KBM-7 (cell line): ENCODE measurements at regions not wholly inside any gene's neighbourhood (a gene's known extent, or its start where the extent isn't known, plus 50 kb on each side); places are given as distances from the start of the nearest gene placed in this dataset.
"Not testable (repeated sequence)": the region's sequence is repeated elsewhere in the genome, so short reads cannot be mapped to it uniquely, and the experiment has no call there.

Experiments
- DNase-seq: peaks from one replicate; pipeline ENCODE4 v3.0.0-alpha.2; 2015
- in situ Hi-C: fragments of 300-500 bp; cut with MboI; formaldehyde crosslinking; loops from 2 replicates; pipeline ENCODE4 v1.14.3; 2020; ENCODE audit warnings: low sequenced_read_pairs, low pct_unique_long_range_greater_than_20kb, mixed read lengths

DNA sequence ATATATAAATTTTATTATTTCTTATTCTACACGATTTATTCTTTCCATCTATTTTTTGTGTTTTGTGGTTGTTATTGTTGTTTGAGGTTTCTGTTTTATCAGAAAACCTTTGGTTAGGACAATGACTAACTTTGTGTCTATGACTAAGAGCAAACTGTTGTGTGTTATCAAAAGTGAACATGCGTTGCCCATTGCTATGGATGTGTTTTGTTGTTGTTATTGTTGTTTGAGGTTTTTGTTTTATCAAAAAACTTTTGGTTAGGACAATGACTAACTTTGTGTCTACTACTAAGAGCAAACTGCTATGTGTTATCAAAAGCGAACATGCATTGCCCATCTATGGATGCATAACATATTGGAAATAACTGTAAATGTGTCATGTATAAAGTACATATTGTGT lies 692.3 kb downstream of the SLITRK1 start:
- DNase-seq: no peak
- in situ Hi-C loops: no loop called here

DNA sequence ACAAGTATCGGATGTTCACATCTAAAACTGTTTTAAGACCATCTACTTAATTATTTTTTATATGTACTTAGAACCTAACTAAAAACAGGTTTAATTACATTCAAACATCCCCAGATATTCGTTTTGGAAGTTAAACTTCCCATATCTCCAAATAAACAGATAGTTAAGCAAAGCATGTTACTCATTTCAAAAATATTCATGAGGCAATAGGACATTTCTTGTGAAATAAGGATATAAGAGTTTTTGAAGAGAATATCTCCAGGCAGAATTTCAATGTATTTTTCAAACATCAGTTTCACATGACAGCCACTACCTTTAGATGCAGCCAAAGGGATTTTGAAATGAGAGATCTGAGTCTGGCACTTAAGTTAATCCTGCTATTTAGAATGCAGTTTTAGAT lies 697.5 kb downstream of the SLITRK1 start:
- no peak for DNase-seq
- in situ Hi-C loops: no loop called here

DNA sequence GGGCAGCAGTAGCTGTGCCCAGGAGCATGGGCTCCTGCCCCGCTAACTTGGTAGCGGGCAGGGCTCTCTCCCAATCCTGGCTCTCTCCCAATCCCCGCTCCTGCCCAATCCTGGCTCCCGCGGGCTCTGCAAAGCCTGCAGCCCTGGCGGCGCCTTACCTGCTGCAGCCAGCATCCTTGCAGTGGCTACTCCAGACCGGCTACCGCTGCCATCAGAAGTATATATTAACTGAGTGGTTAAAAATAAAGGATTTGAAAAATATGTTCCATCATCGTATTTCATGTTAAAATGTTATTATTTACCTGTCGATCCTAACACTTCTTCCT lies 698.2 kb downstream of the SLITRK1 start:
- no peak for DNase-seq
- in situ Hi-C loops: no loop called here

DNA sequence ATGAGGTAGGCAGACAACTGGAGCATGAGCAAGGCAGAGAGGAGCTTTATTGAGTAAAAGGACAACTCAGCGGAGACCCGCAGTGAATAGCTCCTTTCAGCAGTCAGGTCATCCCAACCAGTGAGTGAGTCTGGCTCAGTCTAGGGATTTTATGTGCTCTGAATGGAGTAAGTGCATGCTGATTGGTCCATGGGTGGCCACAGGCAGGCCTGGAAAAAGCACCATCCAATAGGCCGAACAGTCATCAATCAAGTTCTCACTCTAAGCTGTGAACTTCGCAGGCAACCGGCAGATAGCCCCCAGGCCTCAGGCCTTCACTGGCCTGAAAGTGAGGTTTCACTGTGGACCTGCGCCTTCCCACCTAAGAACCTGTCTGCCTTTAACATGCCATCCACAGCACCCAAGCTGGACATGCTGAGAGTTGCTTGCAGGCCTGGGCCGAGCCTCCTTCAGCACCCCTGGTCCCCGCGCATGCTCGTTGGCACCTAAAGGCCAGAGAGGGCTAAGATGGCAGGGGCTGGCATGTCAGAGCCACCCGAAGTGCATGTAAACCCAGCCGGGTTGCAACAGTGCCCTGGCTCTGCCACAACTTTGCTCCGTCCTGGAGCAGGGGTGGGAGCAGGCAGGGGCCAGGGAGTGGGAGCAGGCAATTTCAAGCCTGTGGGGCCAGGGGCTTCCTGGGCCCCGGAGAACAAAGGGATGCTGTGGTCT lies 698.7 kb downstream of the SLITRK1 start:
- in situ Hi-C loops: no loop called here
- DNase-seq: no peak

DNA sequence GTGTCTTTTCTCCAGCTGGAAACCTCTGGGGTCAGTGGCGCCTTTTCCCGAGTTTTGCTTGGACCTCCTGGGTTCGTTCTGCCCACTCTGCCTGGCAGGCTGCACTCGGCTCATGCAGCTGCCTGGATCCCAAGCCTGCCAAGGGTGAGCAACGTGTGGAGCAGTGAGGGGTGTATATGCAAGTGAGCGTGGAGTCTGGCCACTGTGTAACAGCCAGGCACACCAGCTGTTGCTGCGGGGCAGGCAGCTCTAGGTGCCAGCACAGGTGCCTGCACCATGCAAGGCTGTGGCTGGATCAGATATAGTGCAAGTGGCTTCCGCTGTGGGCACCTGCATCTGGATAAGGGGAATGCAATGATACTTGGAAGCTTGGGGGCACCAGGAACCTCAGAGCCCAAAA lies 699.4 kb downstream of the SLITRK1 start:
- in situ Hi-C loops: no loop called here
- no peak for DNase-seq

DNA sequence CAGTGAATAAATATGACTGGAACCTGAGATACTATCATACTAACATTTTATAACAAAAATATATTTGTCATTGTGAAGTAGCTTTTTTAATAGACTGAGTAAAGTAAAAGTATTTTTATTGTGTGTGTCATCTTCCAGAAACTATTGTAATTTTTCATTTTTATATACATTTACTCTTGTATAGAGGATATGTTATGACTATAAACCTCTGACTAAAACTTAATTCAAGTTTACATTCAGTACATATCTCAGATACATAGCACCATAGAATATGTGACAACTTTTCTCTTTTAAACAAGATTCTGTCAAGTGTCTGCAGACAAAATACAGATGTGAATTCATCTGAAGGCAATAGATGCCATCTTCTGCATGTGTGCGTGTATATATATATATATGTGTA lies 704.3 kb downstream of the SLITRK1 start:
- in situ Hi-C loops: no loop called here
- DNase-seq: no peak

DNA sequence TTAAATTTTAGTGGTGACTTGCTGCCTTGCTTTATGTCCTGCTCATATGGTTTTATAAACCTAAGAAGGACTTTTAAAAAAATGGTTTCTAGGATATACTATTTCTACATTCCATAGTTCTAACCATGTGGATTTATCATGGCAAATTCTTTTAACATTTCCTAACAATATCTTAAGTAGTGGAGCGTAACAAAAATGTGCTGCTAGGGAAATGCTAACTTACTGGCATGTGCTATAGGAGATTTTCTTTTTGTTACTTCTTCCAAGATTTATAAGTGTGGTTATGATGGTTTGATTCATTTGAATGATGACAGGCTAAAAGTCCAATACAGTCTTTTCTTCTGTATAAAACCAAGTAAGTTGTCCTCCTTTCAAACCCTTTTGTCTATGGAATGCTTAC lies 713.7 kb downstream of the SLITRK1 start:
- DNase-seq: no peak
- in situ Hi-C loops: no loop called here

DNA sequence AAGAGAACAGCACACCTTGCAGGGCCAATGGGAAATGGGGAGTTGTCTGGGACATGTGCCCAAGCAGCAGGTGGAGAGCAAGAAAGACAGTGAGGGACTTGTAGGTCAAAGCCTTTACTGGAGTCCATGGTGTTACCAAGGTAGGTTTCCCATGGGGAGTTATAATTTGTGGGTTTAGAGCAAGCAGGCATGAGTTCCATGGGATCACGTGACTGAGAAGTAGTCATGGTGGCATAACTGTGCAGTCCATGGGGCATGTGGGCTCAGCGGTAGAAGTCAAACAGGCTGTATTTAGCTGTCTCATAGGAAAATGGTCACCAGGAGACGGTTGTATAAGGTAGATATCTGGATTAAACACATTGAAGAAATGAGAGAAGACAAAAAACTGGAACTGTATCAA lies 715.1 kb downstream of the SLITRK1 start:
- no peak for DNase-seq
- in situ Hi-C loops: no loop called here

DNA sequence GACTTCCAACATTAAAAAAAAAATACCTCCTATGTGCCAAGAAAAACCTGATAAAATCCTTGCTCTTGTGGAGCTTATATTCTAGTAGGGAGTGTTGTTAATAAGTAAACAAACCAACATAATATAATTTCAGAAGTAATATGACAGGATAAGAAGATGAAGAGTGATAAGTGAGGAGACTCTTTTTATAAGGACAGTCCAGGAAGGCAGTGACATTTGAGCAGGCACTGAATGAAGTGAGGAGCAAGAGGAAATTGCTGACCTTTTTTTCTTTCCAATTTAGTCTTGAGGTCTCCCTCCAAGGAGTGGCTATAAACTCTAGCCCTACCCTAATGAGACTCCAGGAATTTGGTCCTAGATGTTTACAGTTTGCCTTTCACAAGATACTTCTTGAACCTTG lies 715.7 kb downstream of the SLITRK1 start:
- DNase-seq: no peak
- in situ Hi-C loops: no loop called here

DNA sequence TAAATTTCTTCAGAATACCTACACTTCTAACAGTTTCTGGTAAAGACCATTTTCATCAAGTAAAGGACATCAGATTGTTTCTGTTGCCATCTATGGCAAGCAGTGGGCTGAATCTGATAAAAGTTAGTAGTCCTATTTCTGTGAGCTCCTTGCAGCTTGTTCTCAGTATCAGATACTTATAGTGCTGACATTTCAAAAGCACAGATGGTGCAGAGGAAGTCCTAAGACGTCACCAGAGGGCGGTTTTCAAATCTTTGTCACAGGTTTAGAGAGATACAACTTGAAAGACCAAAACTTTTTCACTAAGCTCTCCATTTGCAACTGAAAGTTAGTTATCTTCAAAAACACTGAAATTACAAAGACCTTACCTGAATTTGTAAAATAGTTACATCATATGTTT lies 719.8 kb downstream of the SLITRK1 start:
- DNase-seq: no peak
- in situ Hi-C loops: no loop called here

DNA sequence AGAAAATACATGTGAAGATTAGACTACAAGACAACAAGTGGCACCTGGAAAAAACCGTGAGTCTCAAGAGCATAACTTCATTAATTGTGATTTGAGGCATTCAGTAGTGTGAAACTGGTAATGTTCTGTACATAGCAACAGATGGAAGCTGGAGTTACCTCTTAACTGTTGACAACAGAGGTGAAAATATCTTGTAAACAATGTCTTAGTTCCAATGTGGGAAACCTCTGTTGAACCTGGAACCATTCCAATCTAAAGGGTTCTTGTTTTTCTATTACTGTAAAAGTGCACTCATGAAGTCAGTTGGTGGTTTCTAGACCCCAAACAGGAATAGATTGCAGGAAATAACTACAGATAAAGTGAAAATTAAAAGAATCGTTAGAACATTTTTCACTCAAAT lies 728.4 kb downstream of the SLITRK1 start:
- DNase-seq: peak; percentile 46
- in situ Hi-C loops: no loop called here

DNA sequence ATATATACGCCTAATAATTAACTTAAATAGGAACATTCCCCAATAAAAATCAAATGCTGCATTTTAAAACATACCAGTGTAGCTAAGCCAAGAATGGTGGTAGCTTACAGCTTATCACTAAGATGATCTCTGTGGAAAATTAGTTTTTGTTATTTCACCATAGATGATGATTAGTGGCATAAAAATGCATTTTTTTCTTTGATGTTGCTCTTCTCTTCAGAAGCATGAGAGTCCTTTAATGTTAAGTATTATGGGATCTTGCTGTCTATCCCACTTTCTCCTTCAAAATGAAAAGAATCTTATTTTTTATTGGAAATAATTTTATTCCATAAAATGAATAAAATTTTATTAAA lies 731.0 kb downstream of the SLITRK1 start:
- in situ Hi-C loops: no loop called here
- DNase-seq: no peak

DNA sequence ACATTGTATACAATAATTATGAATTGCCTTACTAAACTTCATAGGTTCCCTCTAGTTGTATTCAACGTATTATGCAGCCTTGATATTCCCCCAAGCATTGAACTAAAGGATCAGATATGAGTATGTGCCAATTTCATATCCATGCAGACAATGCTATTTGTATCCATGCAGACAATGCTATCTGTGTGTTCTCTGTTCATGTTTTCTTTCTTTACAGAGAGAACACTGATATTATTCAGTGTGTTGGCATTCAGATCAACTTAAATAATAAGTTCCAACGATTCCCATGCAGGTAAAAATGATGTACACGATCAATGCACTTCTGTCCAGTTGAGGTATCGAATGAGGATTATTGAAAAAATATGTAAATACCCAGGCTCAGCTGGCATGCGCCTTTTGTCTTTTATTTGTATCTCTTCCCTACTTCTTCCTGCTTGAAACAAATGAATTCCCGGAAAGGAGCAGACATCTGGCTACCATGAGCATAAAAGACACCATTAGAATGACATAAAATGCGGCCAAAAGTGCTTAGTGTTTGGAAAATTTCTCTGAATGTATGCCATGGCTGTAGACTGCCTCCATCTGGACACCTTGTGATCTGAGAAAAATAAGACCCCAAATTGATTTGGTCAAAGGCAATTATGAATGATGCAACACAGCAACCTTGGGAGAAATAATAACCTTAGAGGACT lies 731.5 kb downstream of the SLITRK1 start:
- in situ Hi-C loops: no loop called here
- no peak for DNase-seq

DNA sequence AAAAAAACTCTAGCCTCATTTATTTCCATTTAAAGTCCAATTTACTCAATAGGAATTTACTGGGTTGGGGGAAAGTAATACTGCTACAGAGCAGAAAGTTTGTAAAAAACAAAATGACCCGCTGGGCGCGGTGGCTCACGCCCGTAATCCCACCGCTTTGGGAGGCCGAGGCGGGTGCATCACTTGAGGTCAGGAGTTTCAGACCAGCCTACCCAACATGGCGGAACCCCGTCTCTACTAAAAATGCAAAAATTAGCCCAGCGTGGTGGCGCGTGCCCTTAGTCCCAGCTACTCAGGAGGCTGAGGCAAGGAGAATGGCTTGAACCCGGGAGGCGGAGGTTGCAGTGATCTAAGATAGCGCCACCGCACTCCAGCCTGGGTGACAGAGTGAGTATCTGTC lies 745.6 kb downstream of the SLITRK1 start:
- in situ Hi-C loops: no loop called here

DNA sequence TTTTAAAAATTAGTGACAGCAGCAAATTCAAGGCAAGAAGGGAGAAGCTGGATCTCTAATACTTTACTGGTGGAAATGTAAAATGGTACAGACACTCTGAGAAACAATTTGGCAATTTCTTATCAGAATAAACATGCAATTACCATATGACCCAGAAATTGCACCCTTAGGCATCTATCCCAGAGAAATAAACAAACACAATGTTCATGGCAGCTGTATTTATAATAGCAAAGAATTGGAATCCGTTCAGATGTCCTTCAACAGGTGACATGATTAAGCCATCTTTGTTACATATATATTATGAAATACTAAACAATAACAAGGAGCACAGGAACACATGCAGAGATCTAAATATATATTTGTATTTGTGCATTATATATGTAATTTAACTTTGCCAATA lies 756.5 kb downstream of the SLITRK1 start:
- no peak for DNase-seq
- in situ Hi-C loops: no loop called here

More for the DNA sequence above, 745.6 kb downstream of the SLITRK1 start:
- no peak for DNase-seq

DNA sequence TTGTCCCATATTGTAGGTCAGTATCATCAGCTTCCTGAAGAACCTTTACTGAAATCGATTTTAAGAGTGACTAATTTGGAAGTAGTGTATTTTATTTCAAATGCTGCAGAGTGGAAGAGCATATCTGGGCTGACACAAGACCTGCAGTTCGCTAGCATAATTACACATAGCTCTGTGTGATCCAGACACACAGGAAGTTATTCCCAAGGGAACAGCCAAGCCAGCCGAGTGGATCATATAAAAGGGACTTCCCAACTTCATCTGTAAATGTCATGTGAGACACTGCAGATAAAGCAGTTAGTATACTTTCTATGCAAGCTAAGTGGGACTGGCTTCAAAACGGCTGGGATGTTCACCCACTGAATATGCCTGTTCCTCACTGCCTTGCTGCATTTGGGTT lies 760.4 kb downstream of the SLITRK1 start:
- no peak for DNase-seq
- in situ Hi-C loops: no loop called here

DNA sequence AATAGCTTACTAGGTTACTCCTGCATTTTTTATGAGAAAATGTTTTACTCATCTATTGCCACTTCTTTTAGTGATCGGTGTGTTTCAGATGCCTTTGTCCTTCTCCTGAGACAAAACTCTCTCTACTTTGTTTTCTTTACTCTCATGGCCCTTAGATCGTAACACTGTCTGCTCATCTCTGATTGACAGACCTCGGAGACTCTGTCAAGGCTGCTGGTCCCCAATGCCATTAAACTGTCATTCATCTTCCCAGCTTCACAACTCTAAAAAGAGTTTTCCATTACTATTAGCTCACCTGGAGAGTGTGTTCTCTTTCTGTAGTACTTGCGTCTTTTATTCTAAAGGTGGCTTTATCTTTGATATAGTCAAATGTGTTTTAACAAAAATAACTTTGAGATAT lies 765.2 kb downstream of the SLITRK1 start:
- in situ Hi-C loops: no loop called here
- no peak for DNase-seq

DNA sequence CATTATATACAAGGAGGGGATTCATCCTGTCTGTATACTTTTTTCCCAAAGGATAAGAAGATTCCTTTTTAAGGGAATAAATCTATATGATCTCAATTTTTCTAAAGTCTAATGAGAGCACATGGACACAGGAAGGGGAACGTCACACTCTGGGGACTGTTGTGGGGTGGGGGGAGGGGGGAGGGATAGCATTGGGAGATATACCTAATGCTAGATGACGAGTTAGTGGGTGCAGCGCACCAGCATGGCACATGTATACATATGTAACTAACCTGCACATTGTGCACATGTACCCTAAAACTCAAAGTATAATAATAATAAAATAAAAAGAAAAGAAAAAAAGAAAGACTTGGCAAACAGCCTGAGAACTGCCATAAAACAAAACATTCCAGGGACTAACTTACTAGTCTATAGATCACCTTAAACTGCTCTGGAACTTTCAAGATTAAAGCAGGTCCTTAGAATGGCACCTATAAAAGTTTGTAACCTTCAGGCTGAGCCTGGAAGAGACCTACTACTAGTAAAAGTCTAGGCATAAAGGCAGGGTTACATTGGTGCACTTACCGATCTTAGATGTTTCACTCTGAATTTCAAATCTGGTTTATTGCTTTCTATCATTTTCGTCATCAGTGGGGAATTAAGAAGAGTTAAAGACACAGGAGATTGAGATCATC lies 780.6 kb downstream of the SLITRK1 start:
- in situ Hi-C loops, DNase-seq: not testable (repeated sequence)

DNA sequence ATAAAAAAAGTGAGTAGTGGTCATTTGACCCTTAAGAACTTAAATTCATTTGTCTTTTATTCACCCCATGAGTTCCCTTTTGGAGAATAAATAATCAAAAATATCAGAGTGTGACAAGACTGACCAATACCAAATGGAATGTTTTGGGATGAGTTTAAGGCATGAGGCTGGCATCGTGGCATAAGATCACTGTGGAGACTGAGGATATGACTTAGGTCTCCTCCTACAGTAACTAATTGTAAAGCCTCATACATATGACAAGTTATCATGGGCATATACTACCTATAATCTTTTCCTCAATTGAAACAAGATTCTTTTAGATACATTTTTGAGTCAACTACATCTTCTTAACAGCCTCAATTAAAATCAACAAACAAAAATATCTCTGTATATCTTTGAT lies 782.0 kb downstream of the SLITRK1 start:
- in situ Hi-C loops: no loop called here

DNA sequence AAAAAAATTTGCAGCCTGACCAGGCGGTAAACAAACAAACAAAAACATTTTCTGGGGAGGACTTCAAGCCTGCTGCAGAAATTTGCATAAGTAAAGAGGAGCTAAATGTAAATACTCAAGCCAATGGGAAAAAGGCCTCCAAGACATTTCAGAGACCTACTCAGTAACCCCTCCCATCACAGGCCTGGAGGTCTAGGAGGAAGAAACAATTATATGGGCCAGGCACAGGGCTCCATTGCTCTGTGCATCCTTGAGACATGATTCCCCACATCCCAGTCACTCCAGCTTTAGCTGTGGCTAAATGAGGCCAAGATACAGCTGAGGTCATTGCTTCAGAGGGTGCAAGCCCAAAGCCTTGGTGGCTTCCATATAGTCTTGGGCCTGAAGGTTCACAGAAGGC lies 793.4 kb downstream of the SLITRK1 start:
- no peak for DNase-seq
- in situ Hi-C loops: no loop called here

More for the DNA sequence above, 782.0 kb downstream of the SLITRK1 start:
- DNase-seq: no peak

DNA sequence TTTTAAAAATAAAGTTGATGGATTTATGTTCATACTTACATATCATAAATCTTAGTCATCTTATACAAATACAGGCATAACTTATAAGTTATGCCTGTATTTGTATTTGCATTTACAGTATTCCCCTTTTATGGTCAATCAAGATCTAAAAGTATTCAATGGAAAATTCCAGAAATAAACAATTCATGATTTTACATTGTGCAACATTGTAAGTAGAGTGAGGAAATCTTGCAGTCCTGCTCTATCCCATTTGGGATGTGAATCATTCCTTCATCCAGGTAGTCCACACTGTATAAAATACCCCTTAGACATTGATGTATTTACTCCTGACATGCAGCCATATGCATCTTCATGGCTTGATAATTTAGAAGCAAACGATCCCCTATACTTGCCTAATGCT lies 795.3 kb downstream of the SLITRK1 start:
- in situ Hi-C loops: no loop called here
- DNase-seq: no peak
